Neural cell (in vitro differentiated cells): ENCODE measurements at regions not wholly inside any gene's neighbourhood (a gene's known extent, or its start where the extent isn't known, plus 50 kb on each side); places are given as distances from the start of the nearest gene placed in this dataset.

Experiments used
- H2AFZ ChIP-seq: fragments of 200-600, 300-800 bp; sonication (generic), shearing (Covaris generic); 2 replicates; pipeline ENCODE4 v1.6.0; 2014; ENCODE audit warnings: low read depth, mild to moderate bottlenecking, antibody characterized with exemption, low read length, moderate library complexity
- H3F3A ChIP-seq: fragments of 200-600 bp; shearing (Covaris generic); 2 replicates; pipeline ENCODE4 v1.6.1; 2016; ENCODE audit warnings: mild to moderate bottlenecking, moderate library complexity, mixed read lengths, antibody characterized with exemption, low read length; ENCODE audit not compliant: insufficient read depth, poor library complexity, severe bottlenecking
- H3K27ac ChIP-seq: fragments of 200-600, 300-800 bp; sonication (generic), shearing (Covaris generic); 2 replicates; pipeline ENCODE4 v1.5.1; 2014; ENCODE audit warnings: mild to moderate bottlenecking, low read length, moderate library complexity
- H3K27me3 ChIP-seq: fragments of 300-800, 200-600 bp; sonication (generic), shearing (Covaris generic); 2 replicates; pipeline ENCODE4 v1.6.0; 2014; ENCODE audit warnings: mild to moderate bottlenecking, low read depth, low read length, moderate library complexity; ENCODE audit not compliant: insufficient read depth
- H3K36me3 ChIP-seq: fragments of 300-800, 200-600 bp; sonication (generic), shearing (Covaris generic); 2 replicates; pipeline ENCODE4 v1.5.1; 2014; ENCODE audit warnings: mild to moderate bottlenecking, antibody characterized with exemption, low read length, moderate library complexity; ENCODE audit not compliant: insufficient read depth
- H3K4me2 ChIP-seq: fragments of 300-800, 200-600 bp; sonication (generic), shearing (Covaris generic); 2 replicates; pipeline ENCODE4 v1.6.0; 2014; ENCODE audit warnings: mild to moderate bottlenecking, low read length
- H3K4me3 ChIP-seq: fragments of 300-800, 200-600 bp; sonication (generic), shearing (Covaris generic); 2 replicates; pipeline ENCODE4 v1.5.1; 2014; ENCODE audit warnings: mild to moderate bottlenecking, low read length, moderate library complexity
- H3K79me2 ChIP-seq: fragments of 200-600 bp; shearing (Covaris generic); replicated peaks from 2 replicates; pipeline ENCODE4 v1.6.0; 2014; ENCODE audit warnings: mild to moderate bottlenecking, low read length, moderate library complexity; ENCODE audit not compliant: insufficient read depth
- H3K9ac ChIP-seq: fragments of 300-800, 200-600 bp; sonication (generic), shearing (Covaris generic); 2 replicates; pipeline ENCODE4 v1.6.1; 2016; ENCODE audit warnings: mild to moderate bottlenecking, low read length, mixed read lengths
- H3K9me2 ChIP-seq: fragments of 200-600 bp; shearing (Covaris generic); 2 replicates; pipeline ENCODE4 v1.6.1; 2016; ENCODE audit warnings: mild to moderate bottlenecking, low read length, mixed read lengths; ENCODE audit not compliant: insufficient read depth
- H3K9me3 ChIP-seq: fragments of 200-600, 300-800 bp; sonication (generic), shearing (Covaris generic); 2 replicates; pipeline ENCODE4 v1.6.1; 2016; ENCODE audit warnings: mild to moderate bottlenecking, mixed run types, low read length, moderate library complexity, mixed read lengths
- H4K20me1 ChIP-seq: fragments of 200-600 bp; shearing (Covaris generic); 2 replicates; pipeline ENCODE4 v1.6.1; 2016; ENCODE audit warnings: mild to moderate bottlenecking, mixed run types; ENCODE audit not compliant: insufficient read depth
- CTCF ChIP-seq: fragments of 450-650 bp; IDR thresholded peaks from 2 replicates; pipeline ENCODE4 v1.5.1; 2014; ENCODE audit warnings: antibody characterized with exemption, mild to moderate bottlenecking, moderate library complexity; ENCODE audit not compliant: poor library complexity, severe bottlenecking
- EP300 ChIP-seq: fragments of 450-650 bp; conservative IDR thresholded peaks from 2 replicates; pipeline ENCODE4 v1.6.1; 2014; ENCODE audit warnings: antibody characterized with exemption, mild to moderate bottlenecking, moderate library complexity; ENCODE audit not compliant: poor library complexity, severe bottlenecking
- EZH2 ChIP-seq: fragments of 200-600, 300-800 bp; shearing (Covaris generic), sonication (generic); IDR thresholded peaks from 2 replicates; pipeline ENCODE4 v1.6.1; 2014; ENCODE audit warnings: antibody characterized with exemption, low read length, borderline replicate concordance, mild to moderate bottlenecking; ENCODE audit not compliant: insufficient read depth, poor library complexity, severe bottlenecking
- MXI1 ChIP-seq: fragments of 450-650 bp; conservative IDR thresholded peaks from 2 replicates; pipeline ENCODE4 v1.6.1; 2014; ENCODE audit warnings: antibody characterized with exemption, mild to moderate bottlenecking; ENCODE audit not compliant: poor library complexity, severe bottlenecking
- POLR2AphosphoS5 ChIP-seq: IDR thresholded peaks from 2 replicates; pipeline ENCODE4 v1.6.1; 2012
- RAD21 ChIP-seq: fragments of 450-650 bp; conservative IDR thresholded peaks from 2 replicates; pipeline ENCODE4 v1.6.1; 2014; ENCODE audit warnings: antibody characterized with exemption, mild to moderate bottlenecking, moderate library complexity
- REST ChIP-seq: IDR thresholded peaks from 2 replicates; pipeline ENCODE4 v1.6.1; 2012; ENCODE audit warnings: borderline replicate concordance
- SMC3 ChIP-seq: fragments of 450-650 bp; conservative IDR thresholded peaks from 2 replicates; pipeline ENCODE4 v1.6.1; 2014; ENCODE audit warnings: antibody characterized with exemption, mild to moderate bottlenecking, moderate library complexity; ENCODE audit not compliant: poor library complexity
- TAF1 ChIP-seq: IDR thresholded peaks from 2 replicates; pipeline ENCODE4 v1.6.1; 2012; ENCODE audit warnings: low read depth

- Histone ChIP-seq H3K36me3 (no peaks in the 10 kb centered on the region), H3K79me2 (no peaks in the 10 kb centered on the region), H3K9me3 (peaks cover 10% of the 10 kb centered on the region), H3K4me2 (no peak overlapping the region), H3F3A (no peaks in the 10 kb centered on the region), H3K4me3 (peak overlapping the region; percentile 57), H3K9ac (no peak overlapping the region), H3K9me2 (no peaks in the 10 kb centered on the region), H2AFZ (no peak overlapping the region), H3K27me3 (peaks cover 25% of the 10 kb centered on the region), H4K20me1 (no peaks in the 10 kb centered on the region), H3K27ac (no peak overlapping the region)
- TF ChIP-seq TAF1 (no peak), MXI1 (no peak), REST (no peak)
These were observed 419.4 kb downstream of the UQCRFS1 start for GRCh38 chr19:28793391-28794168.

- Histone ChIP-seq H3K27me3 (no peaks in the 10 kb centered on the region), H3K9ac (no peak overlapping the region), H3F3A (no peaks in the 10 kb centered on the region), H3K79me2 (no peaks in the 10 kb centered on the region), H3K9me2 (no peaks in the 10 kb centered on the region), H2AFZ (no peak overlapping the region), H3K9me3 (peaks cover 8% of the 10 kb centered on the region), H3K36me3 (no peaks in the 10 kb centered on the region), H3K4me3 (no peak overlapping the region), H3K4me2 (no peak overlapping the region), H3K27ac (no peak overlapping the region), H4K20me1 (no peaks in the 10 kb centered on the region)
- TF ChIP-seq REST (no peak), EZH2 (no peak), RAD21 (no peak), EP300 (no peak), CTCF (no peak), POLR2AphosphoS5 (no peak), MXI1 (no peak), TAF1 (no peak), SMC3 (no peak)
These were observed 427.0 kb downstream of the UQCRFS1 start for GRCh38 chr19:28785971-28786370.
